Keratinocyte (primary cell): ENCODE measurements at regions not wholly inside any gene's neighbourhood (a gene's known extent, or its start where the extent isn't known, plus 50 kb on each side); places are given as distances from the start of the nearest gene placed in this dataset.

ENCODE experiments used
- DNase-seq: peaks from one replicate; pipeline ENCODE4 v3.0.0-alpha.2; 2011; ENCODE audit warnings: low read depth, missing footprints, low spot score
- FAIRE-seq: peaks from 2 replicates; lab custom pipeline; 2011; peaks lifted over from hg19 to GRCh38; lab: Jason Lieb, UNC
- H2AFZ ChIP-seq: 2 replicates; pipeline ENCODE4 v1.6.0; 2012; ENCODE audit warnings: low read length, control low read depth, inconsistent platforms; ENCODE audit not compliant: control insufficient read depth
- H3K27ac ChIP-seq: 2 replicates; pipeline ENCODE4 v1.5.1; 2011; ENCODE audit warnings: low read length; ENCODE audit not compliant: control insufficient read depth, insufficient read depth
- H3K27me3 ChIP-seq: 3 replicates; pipeline ENCODE4 v1.6.0; 2011; ENCODE audit warnings: low read length; ENCODE audit not compliant: control insufficient read depth, insufficient read depth; ENCODE audit errors: extremely low read depth
- H3K36me3 ChIP-seq, 2 experiments: 2 replicates in 1 of 2; 3 replicates in 1 of 2; pipeline ENCODE4 v1.5.1; 2011; ENCODE audit warnings: low read length in 2 of 2, mild to moderate bottlenecking in 1 of 2; ENCODE audit not compliant: control insufficient read depth in 2 of 2, insufficient read depth in 2 of 2; ENCODE audit errors: extremely low read depth in 1 of 2
- H3K4me1 ChIP-seq: 3 replicates; pipeline ENCODE4 v1.5.1; 2011; ENCODE audit warnings: low read length; ENCODE audit not compliant: control insufficient read depth, insufficient read depth; ENCODE audit errors: extremely low read depth
- H3K4me2 ChIP-seq: 3 replicates; pipeline ENCODE4 v1.6.0; 2011; ENCODE audit warnings: low read depth, low read length; ENCODE audit not compliant: control insufficient read depth, insufficient read depth; ENCODE audit errors: extremely low read depth
- H3K4me3 ChIP-seq, 3 experiments: fragments of 200-600 bp in 1 of 3; sonication (generic) in 1 of 3; 2 replicates in 2 of 3; 3 replicates in 1 of 3; pipeline ENCODE4 v1.5.1; 2011 to 2016; ENCODE audit warnings: low read length in 3 of 3, mild to moderate bottlenecking in 3 of 3, control low read depth in 2 of 3, inconsistent platforms in 1 of 3, low read depth in 1 of 3, mixed read lengths in 1 of 3, mixed run types in 1 of 3, moderate library complexity in 1 of 3; ENCODE audit not compliant: control insufficient read depth in 2 of 3, insufficient read depth in 2 of 3; ENCODE audit errors: extremely low read depth in 1 of 3
- H3K79me2 ChIP-seq: 2 replicates; pipeline ENCODE4 v1.6.0; 2012; ENCODE audit warnings: low read length; ENCODE audit not compliant: control insufficient read depth, insufficient read depth
- H3K9ac ChIP-seq: 3 replicates; pipeline ENCODE4 v1.6.0; 2011; ENCODE audit warnings: low read length; ENCODE audit not compliant: control insufficient read depth, insufficient read depth; ENCODE audit errors: extremely low read depth
- H3K9me1 ChIP-seq: 3 replicates; pipeline ENCODE4 v1.6.0; 2011; ENCODE audit warnings: low read length; ENCODE audit not compliant: control insufficient read depth, insufficient read depth; ENCODE audit errors: extremely low read depth
- H3K9me3 ChIP-seq: 2 replicates; pipeline ENCODE4 v1.5.1; 2012; ENCODE audit warnings: low read depth, low read length; ENCODE audit not compliant: control insufficient read depth
- H4K20me1 ChIP-seq: 3 replicates; pipeline ENCODE4 v1.6.0; 2011; ENCODE audit warnings: low read length; ENCODE audit not compliant: control insufficient read depth, insufficient read depth; ENCODE audit errors: extremely low read depth
- CTCF ChIP-seq, 3 experiments: IDR thresholded peaks in 1 of 3; conservative IDR thresholded peaks in 1 of 3; optimal IDR thresholded peaks in 1 of 3; 2 replicates in 2 of 3; 3 replicates in 1 of 3; pipeline versions ENCODE3 to v1.5.1; 2011; ENCODE audit warnings: low read length in 3 of 3, mild to moderate bottlenecking in 3 of 3, moderate library complexity in 2 of 3, control low read depth in 1 of 3, inconsistent platforms in 1 of 3; ENCODE audit not compliant: insufficient read depth in 2 of 3; ENCODE audit errors: extremely low read depth in 1 of 3
- EZH2 ChIP-seq: IDR thresholded peaks from one replicate; pipeline ENCODE4 v1.6.1; 2012; ENCODE audit warnings: inconsistent platforms, mild to moderate bottlenecking, low read length, moderate library complexity
- dilution Hi-C: fragments of 300-500 bp; cut with MboI; formaldehyde crosslinking; loops from one replicate; pipeline ENCODE4 v1.7.0; 2020; ENCODE audit warnings: low sequenced_read_pairs; ENCODE audit not compliant: extremely low pct_ligation_motif_present

DNA sequence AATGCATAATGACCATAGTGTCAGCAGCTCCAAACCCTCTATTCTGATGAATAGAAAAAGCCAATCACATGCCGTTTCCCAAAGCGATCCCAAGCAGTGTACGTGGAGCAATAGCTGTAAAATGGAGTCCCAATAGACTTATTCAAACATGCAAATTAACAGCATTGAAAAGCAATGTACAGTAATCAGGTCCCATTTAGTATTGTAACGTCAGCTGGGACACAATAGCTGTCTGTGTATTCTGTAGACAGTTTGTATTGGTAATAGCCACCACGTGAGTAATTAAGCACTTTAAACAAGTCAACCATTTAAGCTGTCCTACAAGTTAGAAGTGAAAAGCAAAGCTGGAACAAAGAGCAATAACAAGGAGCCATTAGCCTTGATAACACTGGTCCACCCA lies 698.2 kb downstream of the PCDH17 start:
- no peaks in the 10 kb centered on the region for H3K27me3 ChIP-seq
- H3K4me3 ChIP-seq: no peak overlapping the region
- H3K4me1 ChIP-seq: no peaks in the 10 kb centered on the region
- H3K9ac ChIP-seq: no peak overlapping the region
- no peak overlapping the region for H3K4me2 ChIP-seq
- H3K27ac ChIP-seq: no peak overlapping the region
- H3K79me2 ChIP-seq: no peaks in the 10 kb centered on the region
- H3K9me1 ChIP-seq: no peaks in the 10 kb centered on the region
- dilution Hi-C loops: no loop called here
- H3K36me3 ChIP-seq: no peaks in the 10 kb centered on the region
- H2AFZ ChIP-seq: no peak overlapping the region
- no peak for DNase-seq
- FAIRE-seq: no peak
- TF ChIP-seq EZH2: no peak
- no peak for TF ChIP-seq CTCF (optimal IDR thresholded peaks at IDR 0.05 in 1 of 3, IDR thresholded peaks at IDR 0.05 in 1 of 3, conservative IDR thresholded peaks at IDR 0.05 in 1 of 3; ENCODE audit: extremely low read depth in 1 of 3, insufficient read depth in 2 of 3, low read length in 3 of 3)
- H4K20me1 ChIP-seq: no peaks in the 10 kb centered on the region
- no peaks in the 10 kb centered on the region for H3K9me3 ChIP-seq

DNA sequence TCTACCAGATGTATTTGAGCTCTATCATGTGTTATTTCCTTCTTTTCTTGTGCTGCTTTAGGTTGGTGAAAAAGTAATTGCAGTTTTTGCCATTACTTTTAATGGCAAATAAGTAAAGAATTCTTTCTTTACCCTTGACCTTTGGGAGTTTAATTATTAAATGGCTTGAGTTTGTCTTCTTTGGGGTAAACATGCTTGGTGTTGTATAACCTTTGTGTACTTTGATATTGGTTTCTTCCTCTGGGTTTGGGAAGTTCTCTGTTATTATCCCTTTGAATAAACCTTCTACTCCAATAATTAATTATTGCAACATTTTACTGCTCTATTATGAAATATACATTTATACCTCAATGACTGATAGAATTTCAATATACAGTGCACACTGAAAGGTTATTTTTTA lies 709.4 kb downstream of the PCDH17 start:
- dilution Hi-C loops: no loop called here

More for the DNA sequence above, 709.4 kb downstream of the PCDH17 start:
- no peak overlapping the region for H3K9ac ChIP-seq
- TF ChIP-seq CTCF (optimal IDR thresholded peaks at IDR 0.05 in 1 of 3, IDR thresholded peaks at IDR 0.05 in 1 of 3, conservative IDR thresholded peaks at IDR 0.05 in 1 of 3; ENCODE audit: extremely low read depth in 1 of 3, insufficient read depth in 2 of 3, low read length in 3 of 3) (no peak), EZH2 (no peak)
- DNase-seq (no peak), FAIRE-seq (no peak)
- H3K4me3 ChIP-seq: no peak overlapping the region
- H2AFZ ChIP-seq: no peak overlapping the region
- no peaks in the 10 kb centered on the region for H4K20me1 ChIP-seq
- no peaks in the 10 kb centered on the region for H3K79me2 ChIP-seq
- H3K27me3 ChIP-seq: no peaks in the 10 kb centered on the region
- H3K4me1 ChIP-seq: no peaks in the 10 kb centered on the region
- no peaks in the 10 kb centered on the region for H3K36me3 ChIP-seq
- no peaks in the 10 kb centered on the region for H3K9me1 ChIP-seq
- H3K27ac ChIP-seq: no peak overlapping the region
- no peak overlapping the region for H3K4me2 ChIP-seq
- no peaks in the 10 kb centered on the region for H3K9me3 ChIP-seq
